ENCODE measurements at regions not wholly inside any gene's neighbourhood (a gene's known extent, or its start where the extent isn't known, plus 50 kb on each side); places are given as distances from the start of the nearest gene placed in this dataset.

DNA sequence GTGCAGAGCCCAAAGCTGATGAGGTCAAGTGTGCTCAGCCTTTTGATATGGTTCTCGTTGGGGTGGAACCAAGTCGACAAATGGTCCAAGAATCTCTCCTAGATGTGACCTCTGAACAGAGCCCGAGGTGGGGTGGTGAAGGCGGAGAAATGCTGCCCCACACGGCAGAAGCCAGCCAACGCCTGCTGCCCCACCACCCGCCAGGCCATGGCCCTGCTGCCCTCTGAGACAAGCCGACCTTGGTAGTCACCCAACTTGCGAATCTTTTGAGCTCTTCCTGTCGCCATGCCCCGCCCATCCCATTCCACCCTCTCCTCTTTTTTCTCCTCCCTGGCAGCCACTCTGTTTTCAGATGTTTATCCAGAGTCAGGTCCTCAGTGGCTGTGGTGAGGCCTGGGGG lies 91.5 kb upstream of the EGFLAM start:
- H3K27ac ChIP-seq = no peak overlapping the region
- TF ChIP-seq, protein P1, sequence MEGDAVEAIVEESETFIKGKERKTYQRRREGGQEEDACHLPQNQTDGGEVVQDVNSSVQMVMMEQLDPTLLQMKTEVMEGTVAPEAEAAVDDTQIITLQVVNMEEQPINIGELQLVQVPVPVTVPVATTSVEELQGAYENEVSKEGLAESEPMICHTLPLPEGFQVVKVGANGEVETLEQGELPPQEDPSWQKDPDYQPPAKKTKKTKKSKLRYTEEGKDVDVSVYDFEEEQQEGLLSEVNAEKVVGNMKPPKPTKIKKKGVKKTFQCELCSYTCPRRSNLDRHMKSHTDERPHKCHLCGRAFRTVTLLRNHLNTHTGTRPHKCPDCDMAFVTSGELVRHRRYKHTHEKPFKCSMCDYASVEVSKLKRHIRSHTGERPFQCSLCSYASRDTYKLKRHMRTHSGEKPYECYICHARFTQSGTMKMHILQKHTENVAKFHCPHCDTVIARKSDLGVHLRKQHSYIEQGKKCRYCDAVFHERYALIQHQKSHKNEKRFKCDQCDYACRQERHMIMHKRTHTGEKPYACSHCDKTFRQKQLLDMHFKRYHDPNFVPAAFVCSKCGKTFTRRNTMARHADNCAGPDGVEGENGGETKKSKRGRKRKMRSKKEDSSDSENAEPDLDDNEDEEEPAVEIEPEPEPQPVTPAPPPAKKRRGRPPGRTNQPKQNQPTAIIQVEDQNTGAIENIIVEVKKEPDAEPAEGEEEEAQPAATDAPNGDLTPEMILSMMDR (IDR thresholded peaks at IDR 0.05) = no peak
- no peak for TF ChIP-seq ZFX (IDR thresholded peaks at IDR 0.05; ENCODE audit: borderline replicate concordance)

DNA sequence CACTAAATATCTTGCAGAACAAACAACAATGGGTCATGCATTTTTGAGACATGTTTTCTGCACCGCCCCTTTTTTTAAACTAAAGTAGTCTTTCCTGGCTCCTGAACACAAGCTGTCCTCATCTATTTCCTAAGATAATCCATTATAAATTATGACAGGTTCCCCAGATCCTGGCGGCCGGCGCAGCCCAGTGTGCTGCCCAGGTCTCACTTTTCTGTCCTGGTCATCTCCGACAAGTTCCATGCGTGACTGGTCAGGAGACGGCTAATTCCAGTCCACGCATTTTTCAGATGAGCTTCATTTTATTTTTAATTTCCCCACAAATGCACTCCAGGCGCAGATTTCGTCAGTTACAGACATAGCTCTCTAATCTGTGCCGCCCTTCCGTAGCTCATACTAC lies 92.9 kb upstream of the EGFLAM start:
- H3K27ac ChIP-seq = no peak overlapping the region
- TF ChIP-seq, protein P1 (IDR thresholded peaks at IDR 0.05) = no peak
- no peak for TF ChIP-seq ZFX (IDR thresholded peaks at IDR 0.05; ENCODE audit: borderline replicate concordance)

DNA sequence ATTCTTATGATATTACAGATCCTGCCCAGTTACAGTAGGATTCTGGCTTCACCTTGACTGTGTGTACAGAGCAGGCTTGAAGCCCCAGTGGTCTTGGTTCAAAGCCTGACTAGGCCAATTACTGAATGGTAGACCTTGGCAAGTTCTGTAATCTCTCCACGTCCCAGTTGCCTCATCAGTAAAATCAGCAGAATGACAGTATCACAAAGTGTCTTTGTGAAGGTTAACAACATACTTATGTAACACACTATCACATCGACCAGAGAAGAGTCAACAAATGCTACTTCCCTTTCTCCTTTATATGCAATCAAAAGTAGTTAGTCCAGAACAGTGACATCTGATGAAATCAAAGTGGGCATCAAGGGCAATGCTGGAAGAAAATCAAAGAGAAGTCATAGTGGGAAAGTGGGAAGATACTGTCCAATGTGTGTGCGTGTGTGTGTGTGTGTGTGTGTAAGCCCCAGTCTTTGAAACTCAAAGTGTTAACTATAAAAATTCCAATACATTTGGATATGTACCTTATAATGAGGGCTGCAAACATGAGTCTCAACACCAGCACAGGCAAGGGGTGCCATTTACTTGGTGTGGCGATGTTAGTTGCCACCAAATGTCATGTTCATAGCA lies 93.5 kb upstream of the EGFLAM start:
- TF ChIP-seq, protein P1 (IDR thresholded peaks at IDR 0.05) = no peak
- no peak for TF ChIP-seq ZFX (IDR thresholded peaks at IDR 0.05; ENCODE audit: borderline replicate concordance)
- no peak overlapping the region for H3K27ac ChIP-seq

DNA sequence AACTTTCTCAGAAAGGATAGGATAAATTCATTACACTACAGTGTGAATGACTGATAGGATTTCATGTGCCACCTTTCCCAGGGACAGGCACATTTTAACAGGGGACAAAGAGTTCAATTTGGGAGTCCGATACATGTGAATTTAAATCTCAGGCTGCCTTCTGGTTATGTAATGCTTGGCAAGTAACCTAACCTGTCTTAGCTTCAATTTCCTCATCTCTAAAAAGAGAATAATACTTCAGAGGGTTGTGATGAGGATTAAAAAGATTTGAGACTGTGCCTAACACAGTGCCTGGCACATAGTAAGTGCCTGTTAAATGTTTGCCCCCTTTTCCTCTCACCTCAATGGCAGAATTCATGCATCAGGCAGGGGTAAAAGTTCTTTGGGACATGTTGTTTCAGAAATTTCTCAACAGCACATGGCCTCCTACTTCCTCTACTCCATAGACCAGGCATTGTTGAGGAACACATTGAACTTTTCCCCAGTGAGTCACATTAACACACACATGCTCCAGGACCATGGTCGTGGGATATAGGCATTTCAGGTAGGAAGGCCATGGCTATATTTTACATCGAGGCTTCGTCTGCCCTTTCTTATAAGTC lies 94.6 kb upstream of the EGFLAM start:
- TF ChIP-seq ZFX (IDR thresholded peaks at IDR 0.05; ENCODE audit: borderline replicate concordance) = no peak
- TF ChIP-seq, protein P1 (IDR thresholded peaks at IDR 0.05) = no peak

DNA sequence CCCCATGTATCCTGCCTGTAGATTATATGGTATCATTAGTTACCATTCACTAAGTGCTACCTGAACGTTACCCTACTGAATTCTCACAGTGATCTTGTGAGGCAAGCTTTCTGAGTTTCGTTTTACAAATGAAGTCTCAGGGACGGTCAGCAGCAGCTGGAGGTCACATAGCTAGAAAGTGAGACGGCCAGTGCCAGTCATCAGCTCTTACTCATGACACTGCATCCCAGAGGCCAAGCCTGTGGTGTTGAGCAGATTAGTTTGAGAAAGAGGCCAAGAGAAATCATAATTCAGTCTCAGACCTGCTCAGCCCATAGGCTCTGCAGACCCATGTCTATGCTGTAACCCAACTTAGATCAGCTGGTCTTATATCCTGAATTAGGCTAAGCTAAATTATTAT lies 95.7 kb upstream of the EGFLAM start:
- no peak overlapping the region for H3K27ac ChIP-seq
- TF ChIP-seq, protein P1 (IDR thresholded peaks at IDR 0.05) = no peak
- no peak for TF ChIP-seq ZFX (IDR thresholded peaks at IDR 0.05; ENCODE audit: borderline replicate concordance)

More for the DNA sequence above, 94.6 kb upstream of the EGFLAM start:
- no peak overlapping the region for H3K27ac ChIP-seq

DNA sequence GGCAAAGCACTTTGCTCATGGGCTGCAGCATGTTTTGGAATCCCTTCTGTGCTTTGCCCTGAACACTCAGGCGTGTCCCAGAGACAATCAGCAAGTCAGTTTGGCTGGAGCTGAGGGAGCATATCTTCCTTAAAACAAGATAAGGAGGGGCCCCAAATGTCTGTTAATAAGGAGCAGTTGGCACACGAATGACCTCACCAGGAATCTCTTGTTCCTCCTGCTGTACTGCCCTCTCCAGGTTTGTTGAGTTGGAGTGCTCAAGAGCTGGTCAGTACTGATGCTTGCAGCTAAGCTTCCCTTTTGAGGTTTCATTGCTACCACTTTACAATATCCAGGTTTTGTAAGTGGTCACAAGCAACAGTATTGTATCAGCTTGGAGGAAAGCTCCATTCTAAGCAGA lies 101.3 kb upstream of the EGFLAM start:
- TF ChIP-seq, protein P1 (IDR thresholded peaks at IDR 0.05) = no peak
- H3K27ac ChIP-seq = no peak overlapping the region

DNA sequence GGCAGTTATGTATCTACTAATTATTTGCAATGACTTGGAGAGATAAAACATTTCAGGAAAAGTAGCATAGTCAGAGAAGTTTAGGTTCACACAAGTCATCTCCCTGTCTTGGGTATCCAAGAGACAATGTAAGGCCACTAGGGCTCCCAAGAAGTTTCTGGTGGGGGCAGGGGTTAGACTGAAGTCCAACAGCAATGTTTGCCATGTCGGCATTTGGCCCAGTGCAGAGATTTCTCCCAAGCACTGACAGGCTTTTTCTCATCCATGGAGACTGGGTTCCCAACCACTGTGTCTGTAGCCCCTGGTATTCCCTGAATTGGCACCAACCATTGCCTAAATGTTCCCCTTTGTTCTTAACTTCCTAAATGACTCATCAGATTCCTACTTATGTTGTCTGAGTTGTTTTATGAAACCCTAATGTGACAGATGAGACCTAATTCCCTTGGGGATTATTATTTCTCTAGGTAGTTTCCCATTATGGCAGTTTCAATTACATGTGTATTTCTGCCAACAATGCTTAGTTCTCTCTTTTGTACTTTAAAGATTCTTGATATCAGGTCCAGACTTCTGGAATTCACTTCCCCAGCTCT lies 103.6 kb upstream of the EGFLAM start:
- TF ChIP-seq, protein P1 (IDR thresholded peaks at IDR 0.05) = no peak
- no peak for TF ChIP-seq ZFX (IDR thresholded peaks at IDR 0.05; ENCODE audit: borderline replicate concordance)
- no peak overlapping the region for H3K27ac ChIP-seq

Measured in 22Rv1 (cell line).